ENCODE measurements at regions not wholly inside any gene's neighbourhood (a gene's known extent, or its start where the extent isn't known, plus 50 kb on each side); places are given as distances from the start of the nearest gene placed in this dataset.

DNA sequence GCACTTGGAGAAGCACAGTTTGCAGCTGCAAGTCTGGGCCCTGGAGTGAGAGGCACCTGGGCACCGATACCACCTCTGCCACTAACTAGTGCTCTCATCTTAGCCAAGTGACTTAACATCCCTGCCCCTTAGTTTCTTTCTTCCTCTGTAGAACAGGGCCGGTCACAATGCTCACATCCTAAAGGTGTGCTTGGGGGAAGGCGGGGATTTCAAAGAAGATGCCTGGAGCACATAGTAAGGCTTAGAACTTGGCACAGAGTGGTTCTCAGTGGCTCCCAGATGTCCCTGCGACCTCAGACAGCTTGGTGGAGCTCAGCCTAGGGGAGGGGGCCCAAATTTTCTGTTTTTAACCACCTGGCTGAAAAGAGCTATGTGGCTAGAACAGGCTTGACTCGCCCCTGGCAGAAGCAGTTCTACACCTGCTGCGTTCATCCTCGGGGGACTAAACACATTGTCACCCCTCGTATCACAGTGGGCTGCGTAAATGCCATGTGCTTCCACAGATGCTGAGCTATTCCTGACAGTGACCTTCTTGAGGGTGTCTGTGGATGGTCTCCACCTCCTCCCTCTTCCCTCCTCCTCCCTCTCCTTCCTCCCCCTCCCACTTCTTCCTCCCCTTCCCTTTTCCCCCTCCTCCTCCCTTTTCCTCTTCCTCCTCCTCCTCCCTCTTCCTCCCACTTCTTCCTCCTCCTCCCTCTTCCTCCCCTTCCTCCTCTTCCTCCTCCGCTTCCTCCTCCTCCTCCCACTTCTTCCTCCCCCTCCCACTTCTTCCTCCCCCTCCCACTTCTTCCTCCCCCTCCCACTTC lies 112.1 kb downstream of the PHETA1 start:
- TF ChIP-seq EZH2phosphoT487 (IDR thresholded peaks at IDR 0.05; ENCODE audit: low read depth, severe bottlenecking, unreplicated experiment) (no peak), EZH2 (IDR thresholded peaks at IDR 0.05; ENCODE audit: borderline replicate concordance) (no peak)
- TF ChIP-seq, protein P1, sequence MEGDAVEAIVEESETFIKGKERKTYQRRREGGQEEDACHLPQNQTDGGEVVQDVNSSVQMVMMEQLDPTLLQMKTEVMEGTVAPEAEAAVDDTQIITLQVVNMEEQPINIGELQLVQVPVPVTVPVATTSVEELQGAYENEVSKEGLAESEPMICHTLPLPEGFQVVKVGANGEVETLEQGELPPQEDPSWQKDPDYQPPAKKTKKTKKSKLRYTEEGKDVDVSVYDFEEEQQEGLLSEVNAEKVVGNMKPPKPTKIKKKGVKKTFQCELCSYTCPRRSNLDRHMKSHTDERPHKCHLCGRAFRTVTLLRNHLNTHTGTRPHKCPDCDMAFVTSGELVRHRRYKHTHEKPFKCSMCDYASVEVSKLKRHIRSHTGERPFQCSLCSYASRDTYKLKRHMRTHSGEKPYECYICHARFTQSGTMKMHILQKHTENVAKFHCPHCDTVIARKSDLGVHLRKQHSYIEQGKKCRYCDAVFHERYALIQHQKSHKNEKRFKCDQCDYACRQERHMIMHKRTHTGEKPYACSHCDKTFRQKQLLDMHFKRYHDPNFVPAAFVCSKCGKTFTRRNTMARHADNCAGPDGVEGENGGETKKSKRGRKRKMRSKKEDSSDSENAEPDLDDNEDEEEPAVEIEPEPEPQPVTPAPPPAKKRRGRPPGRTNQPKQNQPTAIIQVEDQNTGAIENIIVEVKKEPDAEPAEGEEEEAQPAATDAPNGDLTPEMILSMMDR (IDR thresholded peaks at IDR 0.05; ENCODE audit: poor library complexity), result no peak

Measured in hepatocyte (in vitro differentiated cells).